GM12892 (cell line): ENCODE measurements at regions not wholly inside any gene's neighbourhood (a gene's known extent, or its start where the extent isn't known, plus 50 kb on each side); places are given as distances from the start of the nearest gene placed in this dataset.
"Not testable (repeated sequence)": the region's sequence is repeated elsewhere in the genome, so short reads cannot be mapped to it uniquely, and the experiment has no call there.

ENCODE experiments used
- POLR2A ChIP-seq: IDR thresholded peaks from 2 replicates; pipeline ENCODE4 v1.6.1; 2011; ENCODE audit warnings: low read depth, low read length, control low read depth
- POLR2AphosphoS5 ChIP-seq: IDR thresholded peaks from 2 replicates; pipeline ENCODE4 v1.6.1; 2011; ENCODE audit warnings: low read depth, low read length, control low read depth

DNA sequence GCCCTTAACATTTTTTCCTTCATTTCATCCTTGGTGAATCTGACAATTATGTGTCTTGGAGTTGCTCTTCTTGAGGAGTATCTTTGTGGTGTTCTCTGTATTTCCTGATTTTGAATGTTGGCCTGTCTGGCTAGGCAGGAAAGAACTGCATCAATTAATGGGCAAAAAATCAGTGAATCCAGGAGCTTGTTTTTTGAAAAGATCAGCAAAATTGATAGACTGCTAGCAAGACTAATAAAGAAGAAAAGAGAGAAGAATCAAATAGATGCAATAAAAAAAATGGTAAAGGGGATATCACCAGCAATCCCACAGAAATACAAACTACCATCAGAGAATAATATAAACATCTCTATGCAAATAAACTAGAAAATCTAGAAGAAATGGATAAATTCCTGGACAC is 70.4 kb upstream of the FBXO11 start:
- not testable (repeated sequence) for TF ChIP-seq POLR2AphosphoS5, POLR2A
